ENCODE measurements at regions not wholly inside any gene's neighbourhood (a gene's known extent, or its start where the extent isn't known, plus 50 kb on each side); places are given as distances from the start of the nearest gene placed in this dataset.
"Not testable (repeated sequence)": the region's sequence is repeated elsewhere in the genome, so short reads cannot be mapped to it uniquely, and the experiment has no call there.

GRCh38 chr7:123270570-123270969 is 70.8 kb upstream of the SLC13A1 start:
- 74 to 77% methylated on average over 1 of the region's 1 CpG for WGBS, 2 donors
- intact Hi-C loops (cut with DNase I; ENCODE audit: low total_unique reads): no loop called here
- TF ChIP-seq CTCF (IDR thresholded peaks at IDR 0.05) (no peak), POLR2A (IDR thresholded peaks at IDR 0.05) (no peak)
- no peak overlapping the region for H3K4me3 ChIP-seq (ENCODE audit: low read depth, poor library complexity, severe bottlenecking)
- no peak for DNase-seq (ENCODE audit: low spot score in 2 of 2)

- DNase-seq (ENCODE audit: low spot score in 2 of 2): no peak
- intact Hi-C loops (cut with DNase I; ENCODE audit: low total_unique reads): no loop called here
- TF ChIP-seq CTCF (IDR thresholded peaks at IDR 0.05): no peak
- no peak for TF ChIP-seq POLR2A (IDR thresholded peaks at IDR 0.05)
- 82 to 90% methylated on average over 1 of the region's 1 CpG for WGBS, 2 donors
- no peak overlapping the region for H3K4me3 ChIP-seq (ENCODE audit: low read depth, poor library complexity, severe bottlenecking)
These were observed 66.1 kb upstream of the SLC13A1 start for GRCh38 chr7:123265853-123266252.

GRCh38 chr7:123264820-123265219 is 65.1 kb upstream of the SLC13A1 start:
- H3K4me3 ChIP-seq (ENCODE audit: low read depth, poor library complexity, severe bottlenecking); DNase-seq (ENCODE audit: low spot score in 2 of 2); intact Hi-C loops (cut with DNase I; ENCODE audit: low total_unique reads): not testable (repeated sequence)
- WGBS, 2 donors: 68 to 69% methylated on average over 1 of the region's 1 CpG

- no peak for TF ChIP-seq POLR2A (IDR thresholded peaks at IDR 0.05)
- TF ChIP-seq CTCF (IDR thresholded peaks at IDR 0.05): no peak
- intact Hi-C loops (cut with DNase I; ENCODE audit: low total_unique reads): no loop called here
- 59 to 68% methylated on average over 1 of the region's 1 CpG for WGBS, 2 donors
- no peak overlapping the region for H3K4me3 ChIP-seq (ENCODE audit: low read depth, poor library complexity, severe bottlenecking)
- no peak for DNase-seq (ENCODE audit: low spot score in 2 of 2)
These were observed 60.7 kb upstream of the SLC13A1 start for GRCh38 chr7:123260428-123260960.

- 69 to 76% methylated on average over 2 of the region's 2 CpGs for WGBS, 2 donors
- intact Hi-C loops (cut with DNase I; ENCODE audit: low total_unique reads): no loop called here
- no peak for DNase-seq (ENCODE audit: low spot score in 2 of 2)
- no peak overlapping the region for H3K4me3 ChIP-seq (ENCODE audit: low read depth, poor library complexity, severe bottlenecking)
- TF ChIP-seq POLR2A (IDR thresholded peaks at IDR 0.05) (no peak), CTCF (IDR thresholded peaks at IDR 0.05) (no peak)
These were observed 60.0 kb upstream of the SLC13A1 start for GRCh38 chr7:123259759-123260158.
